GM06990 (cell line): ENCODE measurements at regions not wholly inside any gene's neighbourhood (a gene's known extent, or its start where the extent isn't known, plus 50 kb on each side); places are given as distances from the start of the nearest gene placed in this dataset.

Experiments used
- DNase-seq: peaks from one replicate; pipeline ENCODE4 v3.0.0-alpha.2; 2011; ENCODE audit not compliant: insufficient read length; ENCODE audit errors: extremely low read depth
- H3K27me3 ChIP-seq: replicated peaks from 2 replicates; pipeline ENCODE4 v1.6.0; 2011; ENCODE audit warnings: low read length; ENCODE audit not compliant: control insufficient read depth, insufficient read depth
- H3K36me3 ChIP-seq: 2 replicates; pipeline ENCODE4 v1.5.1; 2011; ENCODE audit warnings: low read length; ENCODE audit not compliant: control insufficient read depth, insufficient read depth
- H3K4me3 ChIP-seq: replicated peaks from 2 replicates; pipeline ENCODE4 v1.5.1; 2011; ENCODE audit warnings: low read depth, mild to moderate bottlenecking, control low read depth, low read length
- CTCF ChIP-seq: IDR thresholded peaks from 2 replicates; pipeline ENCODE4 v1.5.1; 2011; ENCODE audit warnings: low read length, control low read depth, mild to moderate bottlenecking, inconsistent platforms; ENCODE audit not compliant: insufficient read depth, poor library complexity, severe bottlenecking

DNA sequence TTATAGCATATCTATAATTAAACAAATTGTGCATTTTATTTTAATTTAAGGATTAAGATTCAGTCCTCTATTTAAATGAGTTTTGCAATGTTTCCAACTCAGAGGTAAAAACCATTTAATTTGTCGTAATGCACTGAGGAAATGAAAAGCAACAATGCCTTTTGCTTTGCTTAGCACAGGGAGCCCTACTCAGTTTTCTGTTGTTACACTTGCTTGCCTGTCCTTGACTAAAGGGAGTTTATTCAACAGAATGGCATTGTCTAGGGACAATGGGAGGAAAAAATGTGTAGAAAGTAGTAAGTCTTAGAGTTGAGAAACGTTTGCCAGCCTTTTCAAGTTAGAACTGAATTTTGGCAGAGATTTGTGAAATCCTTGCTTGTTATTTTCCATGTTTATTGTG lies 734.2 kb upstream of the ANO3 start:
- DNase-seq, result no peak

GRCh38 chr11:25602149-25602548 lies 729.8 kb upstream of the ANO3 start:
- DNase-seq, result no peak
- Histone ChIP-seq H3K27me3 (no peaks in the 10 kb centered on the region), H3K4me3 (no peak overlapping the region), H3K36me3 (no peaks in the 10 kb centered on the region)
- no peak for TF ChIP-seq CTCF

More for the DNA sequence above, 734.2 kb upstream of the ANO3 start:
- no peaks in the 10 kb centered on the region for H3K36me3 ChIP-seq
- no peak overlapping the region for H3K4me3 ChIP-seq
- TF ChIP-seq CTCF, result no peak
- no peaks in the 10 kb centered on the region for H3K27me3 ChIP-seq

DNA sequence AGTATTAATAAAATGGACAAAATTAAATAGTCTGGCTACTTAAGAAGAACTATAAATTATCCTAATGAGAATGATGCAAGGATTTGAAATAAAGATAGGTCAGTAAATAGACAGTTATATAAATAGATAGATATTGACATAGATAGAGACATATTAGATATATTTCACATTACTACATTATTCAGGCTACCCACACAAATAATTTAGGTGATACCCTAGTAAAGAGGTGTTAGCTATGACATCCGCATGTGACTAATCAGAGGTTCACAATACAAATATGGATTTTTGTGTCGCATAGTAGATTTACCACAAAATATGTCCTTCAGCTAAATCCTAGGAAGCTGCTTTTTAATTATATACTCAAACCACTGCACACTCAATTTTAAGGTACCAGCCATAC lies 729.0 kb upstream of the ANO3 start:
- no peak for DNase-seq
- no peak overlapping the region for H3K4me3 ChIP-seq
- H3K36me3 ChIP-seq, result no peaks in the 10 kb centered on the region
- TF ChIP-seq CTCF, result no peak
- no peaks in the 10 kb centered on the region for H3K27me3 ChIP-seq

GRCh38 chr11:25612806-25613205 lies 719.1 kb upstream of the ANO3 start:
- Histone ChIP-seq H3K36me3 (no peaks in the 10 kb centered on the region), H3K4me3 (no peak overlapping the region), H3K27me3 (no peaks in the 10 kb centered on the region)
- DNase-seq, result no peak
- no peak for TF ChIP-seq CTCF

GRCh38 chr11:25613451-25613850 lies 718.5 kb upstream of the ANO3 start:
- Histone ChIP-seq H3K4me3 (no peak overlapping the region), H3K27me3 (no peaks in the 10 kb centered on the region), H3K36me3 (no peaks in the 10 kb centered on the region)
- TF ChIP-seq CTCF, result no peak
- DNase-seq, result no peak

DNA sequence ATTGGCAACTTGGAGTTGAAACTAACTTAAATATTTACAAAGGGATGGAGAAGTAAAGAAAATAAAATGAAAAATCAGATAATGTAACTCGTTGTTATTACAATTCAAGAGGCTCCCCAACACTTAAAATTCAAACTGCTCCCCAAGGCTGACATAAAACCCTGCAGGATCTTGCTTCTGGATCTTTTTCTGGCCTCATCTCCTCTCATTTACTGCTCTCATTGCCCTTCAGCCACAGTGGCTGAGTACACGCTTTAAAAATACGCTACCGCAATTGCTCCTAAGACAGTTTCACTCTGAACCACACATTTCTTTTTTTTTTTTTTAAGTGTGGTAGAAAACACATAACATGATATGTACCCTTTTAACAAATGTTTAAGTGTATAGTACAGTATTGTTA lies 718.1 kb upstream of the ANO3 start:
- DNase-seq, result no peak
- TF ChIP-seq CTCF, result no peak

More for the DNA sequence above, 718.1 kb upstream of the ANO3 start:
- Histone ChIP-seq H3K27me3 (no peaks in the 10 kb centered on the region), H3K36me3 (no peaks in the 10 kb centered on the region), H3K4me3 (no peak overlapping the region)
